ENCODE measurements at regions not wholly inside any gene's neighbourhood (a gene's known extent, or its start where the extent isn't known, plus 50 kb on each side); places are given as distances from the start of the nearest gene placed in this dataset.

DNA sequence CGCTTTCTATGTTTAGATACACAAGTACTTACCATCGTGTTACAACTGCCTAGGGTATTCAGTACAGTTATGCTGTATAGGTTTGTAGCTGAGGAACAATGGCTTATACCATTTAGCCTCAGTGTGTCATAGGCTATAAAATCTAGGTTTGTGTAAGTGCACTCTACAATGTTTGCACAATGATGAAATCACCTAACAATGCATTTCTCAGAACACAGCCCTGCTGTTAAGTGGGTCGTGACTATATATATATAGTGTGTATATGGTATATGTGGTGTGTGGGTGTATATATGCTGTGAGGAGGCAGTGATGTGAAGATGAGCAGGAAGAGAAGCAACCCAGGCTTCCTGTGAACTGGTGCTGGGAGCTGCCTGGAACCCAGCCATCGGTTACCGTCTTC, 65.6 kb upstream of the MKI67 start:
- TF ChIP-seq, protein P1, sequence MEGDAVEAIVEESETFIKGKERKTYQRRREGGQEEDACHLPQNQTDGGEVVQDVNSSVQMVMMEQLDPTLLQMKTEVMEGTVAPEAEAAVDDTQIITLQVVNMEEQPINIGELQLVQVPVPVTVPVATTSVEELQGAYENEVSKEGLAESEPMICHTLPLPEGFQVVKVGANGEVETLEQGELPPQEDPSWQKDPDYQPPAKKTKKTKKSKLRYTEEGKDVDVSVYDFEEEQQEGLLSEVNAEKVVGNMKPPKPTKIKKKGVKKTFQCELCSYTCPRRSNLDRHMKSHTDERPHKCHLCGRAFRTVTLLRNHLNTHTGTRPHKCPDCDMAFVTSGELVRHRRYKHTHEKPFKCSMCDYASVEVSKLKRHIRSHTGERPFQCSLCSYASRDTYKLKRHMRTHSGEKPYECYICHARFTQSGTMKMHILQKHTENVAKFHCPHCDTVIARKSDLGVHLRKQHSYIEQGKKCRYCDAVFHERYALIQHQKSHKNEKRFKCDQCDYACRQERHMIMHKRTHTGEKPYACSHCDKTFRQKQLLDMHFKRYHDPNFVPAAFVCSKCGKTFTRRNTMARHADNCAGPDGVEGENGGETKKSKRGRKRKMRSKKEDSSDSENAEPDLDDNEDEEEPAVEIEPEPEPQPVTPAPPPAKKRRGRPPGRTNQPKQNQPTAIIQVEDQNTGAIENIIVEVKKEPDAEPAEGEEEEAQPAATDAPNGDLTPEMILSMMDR (IDR thresholded peaks at IDR 0.05; ENCODE audit: low read depth, low read length, poor library complexity, severe bottlenecking) = no peak
- TF ChIP-seq EZH2phosphoT487 (IDR thresholded peaks at IDR 0.05; ENCODE audit: borderline replicate concordance, low read length) = no peak

Data from DOHH2 (cell line).